GM21381 (cell line): ENCODE measurements at regions not wholly inside any gene's neighbourhood (a gene's known extent, or its start where the extent isn't known, plus 50 kb on each side); places are given as distances from the start of the nearest gene placed in this dataset.

Source experiments
- ATAC-seq: cut with Tn5 transposase; IDR thresholded peaks from one replicate; pipeline ENCODE4 v1.9.1; 2021; ENCODE audit warnings: mild to moderate bottlenecking, moderate library complexity; ENCODE audit not compliant: unreplicated experiment

GRCh38 chr15:100809587-100809986 is 70.0 kb upstream of the ALDH1A3 start:
- no peak for ATAC-seq

- ATAC-seq: no peak
These were observed 69.4 kb upstream of the ALDH1A3 start for GRCh38 chr15:100810229-100810628.

GRCh38 chr15:100810831-100811230 is 68.8 kb upstream of the ALDH1A3 start:
- ATAC-seq: no peak

GRCh38 chr15:100812802-100813201 is 66.8 kb upstream of the ALDH1A3 start:
- ATAC-seq: no peak

- no peak for ATAC-seq
These were observed 60.7 kb upstream of the ALDH1A3 start for GRCh38 chr15:100818927-100819326.

GRCh38 chr15:100820528-100820927 is 59.1 kb upstream of the ALDH1A3 start:
- no peak for ATAC-seq

- ATAC-seq: no peak
These were observed 58.3 kb upstream of the ALDH1A3 start for GRCh38 chr15:100821327-100821726.

GRCh38 chr15:100824211-100824610 is 55.4 kb upstream of the ALDH1A3 start:
- ATAC-seq: no peak

GRCh38 chr15:100829457-100829856 is 50.2 kb upstream of the ALDH1A3 start:
- no peak for ATAC-seq
